ENCODE measurements at regions not wholly inside any gene's neighbourhood (a gene's known extent, or its start where the extent isn't known, plus 50 kb on each side); places are given as distances from the start of the nearest gene placed in this dataset.

- TF ChIP-seq GATA2 (IDR thresholded peaks at IDR 0.05; ENCODE audit: insufficient read depth, insufficient read length, low read depth, low read length) (no peak), POLR2A (IDR thresholded peaks at IDR 0.05; ENCODE audit: low read depth, low read length) (no peak), JUN (IDR thresholded peaks at IDR 0.05; ENCODE audit: borderline replicate concordance, insufficient read depth, insufficient read length, low read depth) (no peak)
- no peak overlapping the region for H3K27ac ChIP-seq (ENCODE audit: insufficient read depth, low read depth, low read length)
- CTCF ChIA-PET: no interaction called here
- no peaks in the 10 kb centered on the region for H3K79me2 ChIP-seq (ENCODE audit: control insufficient read depth, insufficient read depth, low read length)
- DNase-seq (ENCODE audit: low read depth, low spot score) (no peak), FAIRE-seq (no peak)
- BruUV-seq (replicated peaks): no TSS peak
- POLR2A ChIA-PET: no interaction called here
- H3K36me3 ChIP-seq (ENCODE audit: control insufficient read depth in 2 of 2, extremely low read depth in 1 of 2, insufficient read depth in 2 of 2, low read length in 2 of 2): no peaks in the 10 kb centered on the region
- no peak overlapping the region for H2AFZ ChIP-seq (ENCODE audit: low read depth, low read length)
- H4K20me1 ChIP-seq (replicated peaks; ENCODE audit: control insufficient read depth, extremely low read depth, insufficient read depth, low read length): no peaks in the 10 kb centered on the region
- H3K9ac ChIP-seq (replicated peaks; ENCODE audit: extremely low read depth, insufficient read depth, low read length): no peak overlapping the region
- intact Hi-C loops (cut with micrococcal nuclease) (no loop called here), dilution Hi-C loops (cut with MboI; ENCODE audit: extremely low pct_ligation_motif_present, low sequenced_read_pairs) (no loop called here)
- H3K9me1 ChIP-seq (replicated peaks; ENCODE audit: control insufficient read depth, extremely low read depth, insufficient read depth, low read length): no peaks in the 10 kb centered on the region
- H3K4me1 ChIP-seq (ENCODE audit: control insufficient read depth, extremely low read depth, insufficient read depth, low read length): no peaks in the 10 kb centered on the region
- no peaks in the 10 kb centered on the region for H3K27me3 ChIP-seq (ENCODE audit: control insufficient read depth in 2 of 2, insufficient read depth in 2 of 2, low read length in 2 of 2)
- no peak overlapping the region for H3K4me2 ChIP-seq (ENCODE audit: insufficient read depth, low read length)
- no peaks in the 10 kb centered on the region for H3K9me3 ChIP-seq (replicated peaks; ENCODE audit: control insufficient read depth, insufficient read depth, low read length)
- H3K4me3 ChIP-seq (replicated peaks in 1 of 3; ENCODE audit: insufficient read depth in 1 of 3, low read depth in 1 of 3, low read length in 3 of 3): no peak overlapping the region
Observed at GRCh38 chr18:42228581-42228980, 273.5 kb downstream of the PIK3C3 start.

GRCh38 chr18:42229211-42230210 is 274.5 kb downstream of the PIK3C3 start:
- Histone ChIP-seq H3K27ac (ENCODE audit: insufficient read depth, low read depth, low read length) (no peak overlapping the region), H3K36me3 (ENCODE audit: control insufficient read depth in 2 of 2, extremely low read depth in 1 of 2, insufficient read depth in 2 of 2, low read length in 2 of 2) (no peaks in the 10 kb centered on the region), H3K4me2 (ENCODE audit: insufficient read depth, low read length) (no peak overlapping the region), H4K20me1 (replicated peaks; ENCODE audit: control insufficient read depth, extremely low read depth, insufficient read depth, low read length) (no peaks in the 10 kb centered on the region), H3K79me2 (ENCODE audit: control insufficient read depth, insufficient read depth, low read length) (no peaks in the 10 kb centered on the region), H3K9ac (replicated peaks; ENCODE audit: extremely low read depth, insufficient read depth, low read length) (no peak overlapping the region), H3K9me1 (replicated peaks; ENCODE audit: control insufficient read depth, extremely low read depth, insufficient read depth, low read length) (no peaks in the 10 kb centered on the region), H3K4me3 (replicated peaks in 1 of 3; ENCODE audit: insufficient read depth in 1 of 3, low read depth in 1 of 3, low read length in 3 of 3) (no peak overlapping the region), H2AFZ (ENCODE audit: low read depth, low read length) (no peak overlapping the region), H3K4me1 (ENCODE audit: control insufficient read depth, extremely low read depth, insufficient read depth, low read length) (no peaks in the 10 kb centered on the region), H3K9me3 (replicated peaks; ENCODE audit: control insufficient read depth, insufficient read depth, low read length) (no peaks in the 10 kb centered on the region), H3K27me3 (ENCODE audit: control insufficient read depth in 2 of 2, insufficient read depth in 2 of 2, low read length in 2 of 2) (no peaks in the 10 kb centered on the region)
- BruUV-seq (replicated peaks): no TSS peak
- no peak for TF ChIP-seq POLR2A (IDR thresholded peaks at IDR 0.05; ENCODE audit: low read depth, low read length)
- TF ChIP-seq MAX (IDR thresholded peaks at IDR 0.05; ENCODE audit: insufficient read depth, insufficient read length): no peak
- TF ChIP-seq JUN (IDR thresholded peaks at IDR 0.05; ENCODE audit: borderline replicate concordance, insufficient read depth, insufficient read length, low read depth): no peak
- no peak for TF ChIP-seq CTCF (IDR thresholded peaks at IDR 0.05; ENCODE audit: extremely low read depth in 1 of 2, insufficient read depth in 1 of 2, low read depth in 1 of 2, low read length in 2 of 2)
- TF ChIP-seq FOS (IDR thresholded peaks at IDR 0.05; ENCODE audit: borderline replicate concordance, insufficient read depth, low read length): no peak
- TF ChIP-seq MYC (IDR thresholded peaks at IDR 0.05; ENCODE audit: low read depth, low read length): no peak
- no peak for TF ChIP-seq EZH2 (IDR thresholded peaks at IDR 0.05; ENCODE audit: borderline replicate concordance, low read depth, low read length, severe bottlenecking)
- TF ChIP-seq GATA2 (IDR thresholded peaks at IDR 0.05; ENCODE audit: insufficient read depth, insufficient read length, low read depth, low read length): no peak
- no peak for TF ChIP-seq POLR2AphosphoS5 (IDR thresholded peaks at IDR 0.05; ENCODE audit: insufficient read depth, low read depth, low read length)
- intact Hi-C loops (cut with micrococcal nuclease) (no loop called here), dilution Hi-C loops (cut with MboI; ENCODE audit: extremely low pct_ligation_motif_present, low sequenced_read_pairs) (no loop called here)
- CTCF ChIA-PET: no interaction called here
- POLR2A ChIA-PET: no interaction called here
- FAIRE-seq (no peak), DNase-seq (ENCODE audit: low read depth, low spot score) (no peak)

All from endothelial cell of umbilical vein (primary cell).